Heart right ventricle (tissue), 16 donors: ENCODE measurements at regions not wholly inside any gene's neighbourhood (a gene's known extent, or its start where the extent isn't known, plus 50 kb on each side); places are given as distances from the start of the nearest gene placed in this dataset.

ENCODE experiments used
- ATAC-seq, 8 donors: fragments of 200-7000 bp; cut with Tn5 transposase; one replicate each; pipeline ENCODE4 v1.9.1; 2020; ENCODE audit warnings: mild to moderate bottlenecking in 8 of 8, moderate library complexity in 8 of 8, moderate number of reproducible peaks in 1 of 8
- DNase-seq, 2 donors: peaks; one replicate each; pipeline ENCODE4 v3.0.0-alpha.2; 2020
- H3K27ac ChIP-seq, 10 donors: fragments of 200-600 bp; sonication (generic) in 2 of 10; one replicate each; pipeline versions ENCODE4 v1.5.0 to v1.8.0; 2020 to 2022; ENCODE audit warnings: mild to moderate bottlenecking in 3 of 10
- H3K27me3 ChIP-seq, 7 donors: fragments of 200-600 bp; one replicate each; pipeline ENCODE4 v1.8.0; 2021 to 2022; ENCODE audit warnings: mild to moderate bottlenecking in 2 of 7
- H3K36me3 ChIP-seq, 9 donors: fragments of 200-600 bp; sonication (generic) in 1 of 9; one replicate each; pipeline versions ENCODE4 v1.5.0 to v1.8.0; 2020 to 2022; ENCODE audit warnings: mild to moderate bottlenecking in 2 of 9
- H3K4me1 ChIP-seq, 9 donors: fragments of 200-600 bp; sonication (generic) in 1 of 9; one replicate each; pipeline versions ENCODE4 v1.5.0 to v1.8.0; 2020 to 2022; ENCODE audit warnings: mild to moderate bottlenecking in 4 of 9
- H3K4me3 ChIP-seq, 10 donors: fragments of 200-600 bp; sonication (generic) in 2 of 10; one replicate each; pipeline versions ENCODE4 v1.5.0 to v1.8.0; 2020 to 2022; ENCODE audit warnings: mild to moderate bottlenecking in 7 of 10, moderate library complexity in 2 of 10
- H3K9me3 ChIP-seq, 11 donors: fragments of 200-600 bp in 10 of 11; sonication (generic) in 2 of 11; one replicate each; pipeline versions ENCODE4 v1.5.0 to v1.8.0; 2013 to 2022; ENCODE audit warnings: mild to moderate bottlenecking in 2 of 11, control low read depth in 1 of 11, moderate library complexity in 1 of 11
- CTCF ChIP-seq, 9 donors: fragments of 200-600 bp; sonication (generic) in 2 of 9; IDR thresholded peaks; one replicate each; pipeline versions ENCODE4 v1.5.0 to v1.8.0; 2021 to 2022; ENCODE audit warnings: antibody characterized with exemption in 9 of 9, mild to moderate bottlenecking in 5 of 9, moderate library complexity in 1 of 9
- WGBS, 2 donors: extraction: QIAGEN DNeasy Blood & Tissue Kit; methylation state at CpG; one replicate each; pipeline ENCODE4 v1.1.7; 2013; ENCODE audit warnings: inconsistent platforms in 1 of 2; 5-methylcytosine and 5-hydroxymethylcytosine counted together
- intact Hi-C, 10 donors: fragments of 100-400 bp; cut with DNase I; formaldehyde crosslinking; loops; one replicate each; pipeline versions ENCODE4 v1.11.1 to v1.14.2; 2022
- donor health status: Arrhythmogenic right ventricular cardiomyopathy.
- donor health status: ischemic (EF 13 %, LVEDD 7.1; RV severe dilation, severe dysfunction).
- donor health status: healthy with polysubstance abuse.
- donor health status: DM: no; HTN: yes; CAD: no.
- donor health status: DM: no; HTN: no; CAD: no.
- donor health status: ischemic (EF 25% LVEDD 6.9; RV normal size, moderate dysfunction).
- donor health status: ischemic (EF 25% LVEDD 5.7; RV mildly dilated, moderate dysfunction).
- donor health status: healthy.
- donor health status: DM: yes; HTN: yes; CAD: no.
- donor health status: Ischemic cardiomyopathy.
- donor health status: ischemic (EF 35%, LVEDD 5.7; RV mildly dilated, moderate dysfunction).
- donor health status: nonischemic (EF 11% LVEDD 7.7; RV severe dilation, severe dysfunction).
- donor health status: DM: yes; HTN: yes; CAD: no.
- donor health status: PGD.
- donor health status: ischemic (EF 29% LVEDD 5.4; RV normal size, mild dysfunction).
- donor health status: nonischemic (EF 23%, LVEDD 6.1; RV moderate dilation, normal function).

DNA sequence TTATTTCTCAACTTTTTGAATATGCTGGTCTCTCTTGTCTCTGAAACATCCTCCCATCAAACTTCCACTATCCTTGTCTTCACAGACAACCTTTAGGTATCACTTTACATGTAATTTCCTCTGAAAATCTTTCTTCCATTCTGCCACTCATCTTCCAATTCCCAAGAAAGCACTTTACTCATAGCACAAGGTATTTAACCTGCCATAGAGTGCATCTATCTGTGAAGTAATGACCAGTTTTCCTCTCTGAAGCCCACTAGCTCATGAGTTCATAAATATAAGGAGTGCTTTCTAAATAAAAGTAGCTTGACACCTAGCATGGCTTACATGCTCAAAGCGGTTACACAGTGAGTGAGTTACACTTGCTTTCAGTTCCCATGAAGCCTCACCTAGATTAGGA is 160.7 kb upstream of the CMC1 start:
- ATAC-seq (no peak), DNase-seq (no peak)
- H3K4me1 ChIP-seq = no peaks in the 10 kb centered on the region
- H3K36me3 ChIP-seq = no peaks in the 10 kb centered on the region
- intact Hi-C loops = no loop called here
- H3K27me3 ChIP-seq = peaks cover 0 to 4% (median 0%) of the 10 kb centered on the region in 7 donors
- no peaks in the 10 kb centered on the region for H3K9me3 ChIP-seq
- WGBS, 2 donors = 77 to 92% methylated on average over 1 of the region's 1 CpG
- H3K27ac ChIP-seq = no peak overlapping the region
- no peak for TF ChIP-seq CTCF (IDR thresholded peaks at IDR 0.05)
- no peak overlapping the region for H3K4me3 ChIP-seq

- 63 to 71% methylated on average over 2 of the region's 2 CpGs for WGBS, 2 donors
- ATAC-seq = no peak
These were observed 159.9 kb upstream of the CMC1 start for GRCh38 chr3:28081533-28081947.

GRCh38 chr3:28087591-28087990 is 153.8 kb upstream of the CMC1 start:
- Histone ChIP-seq H3K36me3 (no peaks in the 10 kb centered on the region), H3K27ac (no peak overlapping the region), H3K4me1 (no peaks in the 10 kb centered on the region), H3K27me3 (peaks cover 0 to 4% (median 0%) of the 10 kb centered on the region in 7 donors), H3K4me3 (no peak overlapping the region), H3K9me3 (peaks cover 0 to 7% (median 1%) of the 10 kb centered on the region in 11 donors)
- DNase-seq (no peak), ATAC-seq (no peak)
- no peak for TF ChIP-seq CTCF (IDR thresholded peaks at IDR 0.05)
- 80 to 84% methylated on average over 2 of the region's 2 CpGs for WGBS, 2 donors
- intact Hi-C loops = no loop called here

More at GRCh38 chr3:28081533-28081947, 159.9 kb upstream of the CMC1 start:
- Histone ChIP-seq H3K4me3 (no peak overlapping the region), H3K36me3 (no peaks in the 10 kb centered on the region), H3K4me1 (no peaks in the 10 kb centered on the region), H3K9me3 (no peaks in the 10 kb centered on the region), H3K27ac (no peak overlapping the region), H3K27me3 (peaks cover 0 to 4% (median 0%) of the 10 kb centered on the region in 7 donors)
- intact Hi-C loops = no loop called here
- DNase-seq = no peak
- no peak for TF ChIP-seq CTCF (IDR thresholded peaks at IDR 0.05)

DNA sequence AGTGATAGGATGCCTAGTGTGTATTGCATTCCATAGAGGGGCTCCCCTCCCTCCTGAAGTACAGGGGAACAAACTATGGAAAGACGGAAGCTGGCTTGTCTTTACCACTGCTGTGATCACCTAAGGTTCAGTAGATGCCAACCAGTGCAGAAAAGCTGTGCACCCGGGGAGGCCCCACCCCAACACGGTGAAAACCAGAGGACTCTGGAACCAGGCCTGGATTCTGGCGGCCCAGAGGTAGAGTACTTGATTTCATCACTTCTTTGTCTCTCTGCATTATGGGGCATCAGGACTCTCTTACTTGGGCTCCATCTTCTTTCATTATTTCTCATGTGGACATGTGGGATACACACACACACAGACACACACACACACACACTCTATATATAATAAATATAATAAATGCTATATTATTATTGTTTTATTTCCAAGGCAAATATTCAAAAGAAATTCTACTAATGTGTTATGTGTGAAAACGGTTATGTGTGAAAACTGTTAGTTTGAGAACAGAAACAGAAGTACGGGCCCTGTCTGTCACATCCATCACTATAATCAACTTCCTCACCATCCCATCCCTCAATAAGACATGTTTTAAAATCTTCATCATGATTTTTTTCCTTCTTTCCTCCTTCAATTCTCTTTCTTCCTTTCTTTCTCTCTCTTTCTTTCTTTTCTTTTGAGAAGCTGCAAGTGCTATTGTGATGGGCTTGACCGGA is 152.4 kb upstream of the CMC1 start:
- intact Hi-C loops = no loop called here
- 90 to 91% methylated on average over 7 of the region's 7 CpGs for WGBS, 2 donors
- Histone ChIP-seq H3K4me3 (no peak overlapping the region), H3K27me3 (no peaks in the 10 kb centered on the region), H3K27ac (no peak overlapping the region), H3K36me3 (no peaks in the 10 kb centered on the region), H3K4me1 (no peaks in the 10 kb centered on the region), H3K9me3 (peaks cover 0 to 20% (median 13%) of the 10 kb centered on the region in 11 donors)
- ATAC-seq (no peak), DNase-seq (no peak)
- TF ChIP-seq CTCF (IDR thresholded peaks at IDR 0.05) = no peak
